H1 (cell line): ENCODE measurements at regions not wholly inside any gene's neighbourhood (a gene's known extent, or its start where the extent isn't known, plus 50 kb on each side); places are given as distances from the start of the nearest gene placed in this dataset.

Experiments used
- CREB1 ChIP-seq: IDR thresholded peaks from 2 replicates; pipeline ENCODE4 v1.6.1; 2012; ENCODE audit warnings: inconsistent platforms
- POLR2AphosphoS5 ChIP-seq: IDR thresholded peaks from 2 replicates; pipeline ENCODE4 v1.6.1; 2011; ENCODE audit warnings: low read depth, low read length
- SP1 ChIP-seq: IDR thresholded peaks from 2 replicates; pipeline ENCODE4 v1.6.1; 2011; ENCODE audit warnings: low read depth, low read length
- TF ChIP-seq, protein P1 (sequence below), 3 experiments: IDR thresholded peaks; 1 replicate in 2 of 3; 2 replicates in 1 of 3; pipeline versions ENCODE4 v1.5.1 to v1.6.1; 2011; ENCODE audit warnings: low read length in 3 of 3, mild to moderate bottlenecking in 3 of 3, inconsistent platforms in 2 of 3, low read depth in 1 of 3, moderate library complexity in 1 of 3; ENCODE audit not compliant: insufficient read depth in 1 of 3; ENCODE audit errors: control extremely low read depth in 1 of 3

DNA sequence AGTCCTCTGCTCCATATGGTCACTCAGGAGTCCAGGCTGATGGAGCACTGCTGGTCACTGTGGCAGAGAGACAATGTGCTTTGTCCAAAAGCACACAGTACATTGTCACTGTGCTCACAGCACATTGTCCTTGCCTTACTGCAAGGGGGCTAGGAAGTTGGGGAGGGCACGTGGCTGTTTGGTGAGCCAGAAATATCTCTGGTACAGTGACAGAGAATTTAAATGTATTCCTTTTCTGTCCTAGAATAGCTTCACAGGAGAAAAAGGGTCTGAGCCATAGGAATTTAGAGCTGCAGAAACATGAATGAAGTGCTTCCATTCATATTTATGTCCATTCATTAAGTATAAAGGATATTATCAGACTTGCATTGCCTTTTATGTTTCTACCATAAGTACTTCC, 110.8 kb upstream of the TRIM2 start:
- TF ChIP-seq POLR2AphosphoS5 (no peak), SP1 (no peak), CREB1 (no peak)
- TF ChIP-seq, protein P1, sequence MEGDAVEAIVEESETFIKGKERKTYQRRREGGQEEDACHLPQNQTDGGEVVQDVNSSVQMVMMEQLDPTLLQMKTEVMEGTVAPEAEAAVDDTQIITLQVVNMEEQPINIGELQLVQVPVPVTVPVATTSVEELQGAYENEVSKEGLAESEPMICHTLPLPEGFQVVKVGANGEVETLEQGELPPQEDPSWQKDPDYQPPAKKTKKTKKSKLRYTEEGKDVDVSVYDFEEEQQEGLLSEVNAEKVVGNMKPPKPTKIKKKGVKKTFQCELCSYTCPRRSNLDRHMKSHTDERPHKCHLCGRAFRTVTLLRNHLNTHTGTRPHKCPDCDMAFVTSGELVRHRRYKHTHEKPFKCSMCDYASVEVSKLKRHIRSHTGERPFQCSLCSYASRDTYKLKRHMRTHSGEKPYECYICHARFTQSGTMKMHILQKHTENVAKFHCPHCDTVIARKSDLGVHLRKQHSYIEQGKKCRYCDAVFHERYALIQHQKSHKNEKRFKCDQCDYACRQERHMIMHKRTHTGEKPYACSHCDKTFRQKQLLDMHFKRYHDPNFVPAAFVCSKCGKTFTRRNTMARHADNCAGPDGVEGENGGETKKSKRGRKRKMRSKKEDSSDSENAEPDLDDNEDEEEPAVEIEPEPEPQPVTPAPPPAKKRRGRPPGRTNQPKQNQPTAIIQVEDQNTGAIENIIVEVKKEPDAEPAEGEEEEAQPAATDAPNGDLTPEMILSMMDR (IDR thresholded peaks at IDR 0.05; ENCODE audit: control extremely low read depth in 1 of 3, insufficient read depth in 1 of 3, low read depth in 1 of 3, low read length in 3 of 3): no peak
